ENCODE measurements at regions not wholly inside any gene's neighbourhood (a gene's known extent, or its start where the extent isn't known, plus 50 kb on each side); places are given as distances from the start of the nearest gene placed in this dataset.

- BruUV-seq (replicated peaks), result no TSS peak
- POLR2A ChIA-PET, result interaction anchor here (1.4 kb wide), 1 partner anchor 737 kb away, joined by 3 read pairs; no protein-coding TSS in a partner anchor
- no peaks in the 10 kb centered on the region for H3K36me3 Mint-ChIP-seq (ENCODE audit: insufficient read depth, unreplicated experiment)
- no peak overlapping the region for H3K4me3 Mint-ChIP-seq (ENCODE audit: unreplicated experiment)
- peaks cover 5% of the 10 kb centered on the region for H3K4me1 Mint-ChIP-seq (ENCODE audit: insufficient read depth, unreplicated experiment)
- no peak for TF ChIP-seq CTCF (IDR thresholded peaks at IDR 0.05; ENCODE audit: unreplicated experiment)
- H3K9me3 Mint-ChIP-seq (ENCODE audit: unreplicated experiment), result no peaks in the 10 kb centered on the region
- no peaks in the 10 kb centered on the region for H3K27me3 Mint-ChIP-seq (ENCODE audit: insufficient read depth, unreplicated experiment)
- peak overlapping the region; percentile 50 for H3K27ac Mint-ChIP-seq (ENCODE audit: low read depth, unreplicated experiment)
- CTCF ChIA-PET, result interaction anchor here (0.5 to 4.0 kb wide), 15 partner anchors 9 to 786 kb away, joined by 3 to 51 read pairs (median 4); partner anchors contain the start of gene PTGER4
- peak; percentile 2 for DNase-seq (ENCODE audit: unreplicated experiment)
- intact Hi-C loops (cut with micrococcal nuclease), result loop anchor here (2.0 to 5.0 kb wide), 4 partner anchors 365 to 930 kb away; no protein-coding TSS in a partner anchor
Observed at GRCh38 chr5:39947657-39948056, 522.9 kb upstream of the DAB2 start.

- ChIA-PET CTCF (interaction anchor here (3.3 to 4.0 kb wide), 2 partner anchors 8 to 233 kb away, joined by 17 to 51 read pairs; no protein-coding TSS in a partner anchor), POLR2A (no interaction called here)
- Mint-ChIP-seq H3K27me3 (ENCODE audit: insufficient read depth, unreplicated experiment) (no peaks in the 10 kb centered on the region), H3K36me3 (ENCODE audit: insufficient read depth, unreplicated experiment) (no peaks in the 10 kb centered on the region), H3K27ac (ENCODE audit: low read depth, unreplicated experiment) (no peak overlapping the region), H3K9me3 (ENCODE audit: unreplicated experiment) (no peaks in the 10 kb centered on the region), H3K4me1 (ENCODE audit: insufficient read depth, unreplicated experiment) (peaks cover 5% of the 10 kb centered on the region), H3K4me3 (ENCODE audit: unreplicated experiment) (no peak overlapping the region)
- intact Hi-C loops (cut with micrococcal nuclease), result loop anchor here (5.0 kb wide), 2 partner anchors 364 to 931 kb away; no protein-coding TSS in a partner anchor
- no peak for TF ChIP-seq CTCF (IDR thresholded peaks at IDR 0.05; ENCODE audit: unreplicated experiment)
- no TSS peak for BruUV-seq (replicated peaks)
- no peak for DNase-seq (ENCODE audit: unreplicated experiment)
Observed at GRCh38 chr5:39946356-39947045, 521.7 kb upstream of the DAB2 start.

GRCh38 chr5:39945870-39946269 lies 521.1 kb upstream of the DAB2 start:
- no peak for TF ChIP-seq CTCF (IDR thresholded peaks at IDR 0.05; ENCODE audit: unreplicated experiment)
- ChIA-PET CTCF (interaction anchor here (0.6 to 4.0 kb wide), 3 partner anchors 232 to 779 kb away, joined by 3 to 51 read pairs (median 4); no protein-coding TSS in a partner anchor), POLR2A (no interaction called here)
- no peak overlapping the region for H3K27ac Mint-ChIP-seq (ENCODE audit: low read depth, unreplicated experiment)
- H3K9me3 Mint-ChIP-seq (ENCODE audit: unreplicated experiment), result no peaks in the 10 kb centered on the region
- BruUV-seq (replicated peaks), result no TSS peak
- intact Hi-C loops (cut with micrococcal nuclease), result loop anchor here (5.0 kb wide), 2 partner anchors 364 to 931 kb away; no protein-coding TSS in a partner anchor
- peaks cover 5% of the 10 kb centered on the region for H3K4me1 Mint-ChIP-seq (ENCODE audit: insufficient read depth, unreplicated experiment)
- H3K27me3 Mint-ChIP-seq (ENCODE audit: insufficient read depth, unreplicated experiment), result no peaks in the 10 kb centered on the region
- DNase-seq (ENCODE audit: unreplicated experiment), result no peak
- no peaks in the 10 kb centered on the region for H3K36me3 Mint-ChIP-seq (ENCODE audit: insufficient read depth, unreplicated experiment)
- H3K4me3 Mint-ChIP-seq (ENCODE audit: unreplicated experiment), result no peak overlapping the region

GRCh38 chr5:39943811-39944210 lies 519.0 kb upstream of the DAB2 start:
- no peaks in the 10 kb centered on the region for H3K27me3 Mint-ChIP-seq (ENCODE audit: insufficient read depth, unreplicated experiment)
- H3K27ac Mint-ChIP-seq (ENCODE audit: low read depth, unreplicated experiment), result no peak overlapping the region
- POLR2A ChIA-PET, result no interaction called here
- no peaks in the 10 kb centered on the region for H3K9me3 Mint-ChIP-seq (ENCODE audit: unreplicated experiment)
- BruUV-seq (replicated peaks), result no TSS peak
- peaks cover 5% of the 10 kb centered on the region for H3K4me1 Mint-ChIP-seq (ENCODE audit: insufficient read depth, unreplicated experiment)
- TF ChIP-seq CTCF (IDR thresholded peaks at IDR 0.05; ENCODE audit: unreplicated experiment), result no peak
- intact Hi-C loops (cut with micrococcal nuclease), result no loop called here
- no peaks in the 10 kb centered on the region for H3K36me3 Mint-ChIP-seq (ENCODE audit: insufficient read depth, unreplicated experiment)
- peak; percentile 14 for DNase-seq (ENCODE audit: unreplicated experiment)
- CTCF ChIA-PET, result no interaction called here
- H3K4me3 Mint-ChIP-seq (ENCODE audit: unreplicated experiment), result no peak overlapping the region

Data from MCF 10A (cell line).